Aorta (tissue), 5 donors: ENCODE measurements at regions not wholly inside any gene's neighbourhood (a gene's known extent, or its start where the extent isn't known, plus 50 kb on each side); places are given as distances from the start of the nearest gene placed in this dataset.

ENCODE experiments used
- ATAC-seq: fragments of 200-7000 bp; cut with Tn5 transposase; one replicate; pipeline ENCODE4 v1.9.1; 2022; ENCODE audit warnings: moderate library complexity; ENCODE audit not compliant: low FRiP score
- DNase-seq, 2 donors: peaks; one replicate each; pipeline ENCODE4 v3.0.0-alpha.2; 2020
- H3K27ac ChIP-seq, 2 donors: one replicate each; pipeline ENCODE4 v1.5.1; 2013; ENCODE audit warnings: low read length in 2 of 2, mild to moderate bottlenecking in 2 of 2, moderate library complexity in 2 of 2, control low read depth in 1 of 2, inconsistent platforms in 1 of 2, low read depth in 1 of 2
- H3K27me3 ChIP-seq, 2 donors: one replicate each; pipeline ENCODE4 v1.6.1; 2013; ENCODE audit warnings: control low read depth in 1 of 2, low read length in 1 of 2, mild to moderate bottlenecking in 1 of 2, moderate library complexity in 1 of 2; ENCODE audit not compliant: insufficient read depth in 2 of 2, control insufficient read depth in 1 of 2
- H3K36me3 ChIP-seq, 2 donors: one replicate each; pipeline ENCODE4 v1.6.1; 2013; ENCODE audit warnings: control low read depth in 1 of 2, low read length in 1 of 2, mild to moderate bottlenecking in 1 of 2; ENCODE audit not compliant: insufficient read depth in 2 of 2, control insufficient read depth in 1 of 2
- H3K4me1 ChIP-seq, 2 donors: one replicate each; pipeline ENCODE4 v1.6.1; 2013; ENCODE audit warnings: low read length in 2 of 2, control low read depth in 1 of 2, mild to moderate bottlenecking in 1 of 2, moderate library complexity in 1 of 2; ENCODE audit not compliant: insufficient read depth in 2 of 2, control insufficient read depth in 1 of 2
- H3K4me3 ChIP-seq, 2 donors: one replicate each; pipeline ENCODE4 v1.5.1; 2013; ENCODE audit warnings: low read length in 2 of 2, control low read depth in 1 of 2, mild to moderate bottlenecking in 1 of 2
- H3K9me3 ChIP-seq: one replicate; pipeline ENCODE4 v1.6.1; 2013; ENCODE audit warnings: mild to moderate bottlenecking, low read length; ENCODE audit not compliant: control insufficient read depth
- WGBS, 2 donors: extraction: QIAGEN DNeasy Blood & Tissue Kit; methylation state at CpG; one replicate each; pipeline ENCODE4 v1.1.7; 2013; 5-methylcytosine and 5-hydroxymethylcytosine counted together
- intact Hi-C, 2 donors: fragments of 100-400 bp; cut with DNase I; formaldehyde crosslinking; loops; one replicate each; pipeline versions ENCODE4 v1.14.2 to v1.15.0; 2022
- donor health status: healthy with polysubstance abuse.
- donor health status: Bipolar disorder and iron deficiency.
- donor health status: DM: no; HTN: no; CAD: no.
- donor health status: DM: no; HTN: no; CAD: no.
- donor health status: DM: yes; HTN: yes; CAD: no.

DNA sequence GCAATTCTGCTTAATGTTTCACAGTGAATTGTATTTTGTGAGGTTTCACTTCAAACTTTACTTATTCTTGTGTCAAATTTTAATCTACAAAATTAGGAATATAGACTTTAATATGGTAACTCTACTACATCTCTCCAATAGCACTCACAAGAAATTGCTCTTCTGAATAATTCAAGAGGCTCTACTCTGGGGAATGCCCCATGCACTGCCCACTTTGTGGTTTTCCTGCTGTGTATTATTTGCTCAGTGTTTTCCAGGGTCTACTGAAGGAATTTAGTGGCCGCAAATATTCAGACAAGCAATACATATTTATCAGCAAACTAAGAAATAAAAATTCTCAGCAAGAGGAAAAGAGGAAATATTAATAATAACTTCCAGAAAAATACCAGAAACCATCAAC lies 611.4 kb downstream of the TNS3 start:
- Histone ChIP-seq H3K27ac (no peak overlapping the region), H3K9me3 (peaks cover 1% of the 10 kb centered on the region), H3K27me3 (no peaks in the 10 kb centered on the region), H3K36me3 (no peaks in the 10 kb centered on the region), H3K4me3 (no peak overlapping the region), H3K4me1 (peaks cover 0 to 2% of the 10 kb centered on the region in 2 donors)
- no peak for ATAC-seq
- DNase-seq, result no peak
- 94 to 97% methylated on average over 1 of the region's 1 CpG for WGBS, 2 donors
- intact Hi-C loops, result no loop called here

DNA sequence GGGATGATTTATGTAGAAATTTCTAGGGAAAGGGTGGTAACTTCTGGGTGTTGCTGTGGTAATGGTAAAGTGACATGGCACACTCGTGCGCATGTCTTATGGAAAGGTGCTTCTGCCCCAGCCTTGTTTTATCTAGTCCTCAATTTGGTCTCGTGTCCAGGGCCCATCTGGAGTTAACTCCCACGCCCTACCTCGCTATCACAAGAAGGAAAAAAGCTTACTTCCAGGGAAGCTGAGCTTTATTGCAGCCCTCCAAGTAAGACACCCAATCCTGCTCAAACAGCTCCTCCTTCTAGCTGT lies 611.8 kb downstream of the TNS3 start:
- intact Hi-C loops, result no loop called here
- H3K27me3 ChIP-seq, result no peaks in the 10 kb centered on the region
- DNase-seq (no peak), ATAC-seq (no peak)
- H3K4me1 ChIP-seq, result peaks cover 0 to 2% of the 10 kb centered on the region in 2 donors
- no peaks in the 10 kb centered on the region for H3K36me3 ChIP-seq
- no peak overlapping the region for H3K27ac ChIP-seq
- WGBS, 2 donors, result 89 to 93% methylated on average over 5 of the region's 5 CpGs
- peaks cover 1% of the 10 kb centered on the region for H3K9me3 ChIP-seq
- H3K4me3 ChIP-seq, result no peak overlapping the region

- Histone ChIP-seq H3K4me1 (peaks cover 0 to 2% of the 10 kb centered on the region in 2 donors), H3K27me3 (no peaks in the 10 kb centered on the region), H3K9me3 (peaks cover 1% of the 10 kb centered on the region), H3K36me3 (no peaks in the 10 kb centered on the region), H3K4me3 (no peak overlapping the region), H3K27ac (no peak overlapping the region)
- DNase-seq, result no peak
- intact Hi-C loops, result no loop called here
- no peak for ATAC-seq
- 84 to 87% methylated on average over 12 of the region's 12 CpGs for WGBS, 2 donors
Measured at GRCh38 chr7:46969303-46970130, 612.4 kb downstream of the TNS3 start.

GRCh38 chr7:46968003-46968402 lies 613.9 kb downstream of the TNS3 start:
- 80 to 93% methylated on average over 1 of the region's 1 CpG for WGBS, 2 donors
- Histone ChIP-seq H3K36me3 (no peaks in the 10 kb centered on the region), H3K9me3 (peaks cover 1% of the 10 kb centered on the region), H3K27me3 (no peaks in the 10 kb centered on the region), H3K4me3 (no peak overlapping the region), H3K27ac (no peak overlapping the region), H3K4me1 (peaks cover 0 to 2% of the 10 kb centered on the region in 2 donors)
- intact Hi-C loops, result no loop called here
- DNase-seq, result no peak
- ATAC-seq, result no peak

- Histone ChIP-seq H3K27ac (no peak overlapping the region), H3K27me3 (no peaks in the 10 kb centered on the region), H3K4me1 (no peaks in the 10 kb centered on the region), H3K36me3 (no peaks in the 10 kb centered on the region), H3K4me3 (no peak overlapping the region), H3K9me3 (peaks cover 2% of the 10 kb centered on the region)
- ATAC-seq (no peak), DNase-seq (no peak)
- intact Hi-C loops, result no loop called here
Measured at GRCh38 chr7:46963719-46964118, 618.2 kb downstream of the TNS3 start.

DNA sequence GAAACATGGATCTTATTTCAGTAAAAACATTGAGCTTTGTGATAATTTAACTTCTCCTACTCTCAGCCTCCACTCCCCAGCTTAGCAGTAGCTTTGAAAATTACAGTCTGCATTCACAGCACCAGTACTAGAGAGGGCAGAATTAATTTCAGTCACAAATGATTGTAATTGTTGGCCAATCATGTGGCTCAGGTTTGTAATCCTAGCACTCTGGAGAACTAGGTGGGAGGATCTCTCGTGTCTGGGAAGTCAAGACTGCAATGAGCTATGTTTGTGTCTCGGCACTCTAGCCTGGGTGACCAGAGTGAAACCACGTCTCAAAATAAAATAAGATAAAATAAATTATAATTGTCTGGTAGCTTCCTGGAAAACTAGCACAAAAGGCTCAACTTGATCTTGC lies 620.9 kb downstream of the TNS3 start:
- no peak for ATAC-seq

DNA sequence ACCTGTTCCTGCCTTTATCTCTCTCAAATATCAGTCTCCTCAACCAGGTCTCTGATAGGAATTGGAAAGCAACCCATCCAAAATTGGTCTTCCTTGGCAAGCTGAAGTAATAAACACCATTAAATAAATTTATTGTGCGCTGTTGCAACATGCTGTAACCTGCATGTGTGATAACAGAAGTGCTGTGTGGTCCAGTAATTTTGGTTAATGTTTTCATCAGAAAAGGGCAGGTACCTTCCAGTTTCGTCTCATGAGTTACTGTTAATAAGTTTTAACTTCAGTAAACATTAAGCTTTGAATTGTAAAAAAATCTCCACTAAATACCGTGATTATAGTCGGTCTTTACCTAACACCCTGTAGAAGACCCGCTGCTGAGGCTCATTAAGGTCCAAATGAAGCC lies 624.7 kb downstream of the TNS3 start:
- intact Hi-C loops, result no loop called here
- H3K9me3 ChIP-seq, result peaks cover 2% of the 10 kb centered on the region
- DNase-seq, result no peak
- no peaks in the 10 kb centered on the region for H3K4me1 ChIP-seq
- 94% methylated on average over 5 of the region's 5 CpGs for WGBS, 2 donors
- no peak for ATAC-seq
- no peak overlapping the region for H3K27ac ChIP-seq
- no peak overlapping the region for H3K4me3 ChIP-seq
- H3K36me3 ChIP-seq, result no peaks in the 10 kb centered on the region
- H3K27me3 ChIP-seq, result no peaks in the 10 kb centered on the region

More for the DNA sequence above, 620.9 kb downstream of the TNS3 start:
- intact Hi-C loops, result no loop called here
- no peak for DNase-seq
- Histone ChIP-seq H3K36me3 (no peaks in the 10 kb centered on the region), H3K4me1 (no peaks in the 10 kb centered on the region), H3K4me3 (no peak overlapping the region), H3K9me3 (peaks cover 2% of the 10 kb centered on the region), H3K27ac (no peak overlapping the region), H3K27me3 (no peaks in the 10 kb centered on the region)
- WGBS, 2 donors, result 19 to 23% methylated on average over 3 of the region's 3 CpGs

- Histone ChIP-seq H3K27ac (no peak overlapping the region), H3K4me1 (no peaks in the 10 kb centered on the region), H3K9me3 (peaks cover 2% of the 10 kb centered on the region), H3K36me3 (no peaks in the 10 kb centered on the region), H3K27me3 (no peaks in the 10 kb centered on the region), H3K4me3 (no peak overlapping the region)
- 87 to 97% methylated on average over 2 of the region's 2 CpGs for WGBS, 2 donors
- intact Hi-C loops, result no loop called here
- DNase-seq, result no peak
- no peak for ATAC-seq
Measured at GRCh38 chr7:46955531-46955930, 626.4 kb downstream of the TNS3 start.

DNA sequence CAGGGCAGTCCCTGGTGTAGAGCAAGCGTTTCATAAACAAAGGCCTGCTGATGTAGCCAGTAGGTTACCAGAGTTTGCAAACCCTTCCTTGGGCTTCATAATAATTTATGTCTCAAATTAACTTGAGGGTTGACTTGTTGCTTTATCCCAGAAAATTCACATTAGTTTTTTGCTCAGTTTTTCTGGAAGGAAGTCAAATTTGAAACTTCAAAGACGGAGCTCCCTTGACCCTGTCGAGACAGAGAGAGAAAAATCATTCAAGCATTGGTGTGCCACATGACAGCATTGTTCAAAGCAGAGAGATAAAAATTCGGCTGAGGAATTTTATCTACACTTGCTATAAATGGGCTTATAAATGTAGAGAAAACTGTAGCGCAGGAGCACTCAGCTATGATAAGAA lies 627.7 kb downstream of the TNS3 start:
- no peaks in the 10 kb centered on the region for H3K4me1 ChIP-seq
- no peak for DNase-seq
- H3K4me3 ChIP-seq, result no peak overlapping the region
- 37 to 40% methylated on average over 5 of the region's 5 CpGs for WGBS, 2 donors
- no peak for ATAC-seq
- H3K9me3 ChIP-seq, result peaks cover 2% of the 10 kb centered on the region
- H3K36me3 ChIP-seq, result no peaks in the 10 kb centered on the region
- H3K27me3 ChIP-seq, result no peaks in the 10 kb centered on the region
- no peak overlapping the region for H3K27ac ChIP-seq
- intact Hi-C loops, result no loop called here
